Neuronal stem cell (in vitro differentiated cells): ENCODE measurements at regions not wholly inside any gene's neighbourhood (a gene's known extent, or its start where the extent isn't known, plus 50 kb on each side); places are given as distances from the start of the nearest gene placed in this dataset.
"Not testable (repeated sequence)": the region's sequence is repeated elsewhere in the genome, so short reads cannot be mapped to it uniquely, and the experiment has no call there.

Source experiments
- DNase-seq: peaks from one replicate; pipeline ENCODE4 v3.0.0-alpha.2; 2013; ENCODE audit warnings: low spot score
- H2AFZ ChIP-seq: one replicate; pipeline ENCODE4 v1.6.1; 2013; ENCODE audit warnings: mild to moderate bottlenecking, low read length, inconsistent platforms
- H2AK5ac ChIP-seq: 2 replicates; pipeline ENCODE4 v1.6.1; 2013; ENCODE audit warnings: low read depth, mild to moderate bottlenecking, inconsistent platforms, low read length, moderate library complexity, mixed read lengths
- H2BK120ac ChIP-seq: 2 replicates; pipeline ENCODE4 v1.6.1; 2013; ENCODE audit warnings: low read depth, mild to moderate bottlenecking, inconsistent platforms, low read length, moderate library complexity, mixed read lengths
- H2BK12ac ChIP-seq: one replicate; pipeline ENCODE4 v1.6.1; 2013; ENCODE audit warnings: low read length, inconsistent platforms
- H2BK15ac ChIP-seq: 2 replicates; pipeline ENCODE4 v1.6.1; 2013; ENCODE audit warnings: mild to moderate bottlenecking, low read length, inconsistent platforms, mixed read lengths
- H2BK5ac ChIP-seq: one replicate; pipeline ENCODE4 v1.6.1; 2013; ENCODE audit warnings: inconsistent platforms, mild to moderate bottlenecking, low read length, moderate library complexity
- H3K14ac ChIP-seq: one replicate; pipeline ENCODE4 v1.6.1; 2013; ENCODE audit warnings: low read length, inconsistent platforms
- H3K18ac ChIP-seq: 2 replicates; pipeline ENCODE4 v1.6.1; 2013; ENCODE audit warnings: low read length, inconsistent platforms
- H3K23ac ChIP-seq: 2 replicates; pipeline ENCODE4 v1.6.1; 2013; ENCODE audit warnings: low read depth, mild to moderate bottlenecking, mixed read lengths, low read length, inconsistent platforms; ENCODE audit not compliant: poor library complexity
- H3K27ac ChIP-seq: replicated peaks from 3 replicates; pipeline ENCODE4 v1.5.1; 2013; ENCODE audit warnings: low read length, inconsistent platforms
- H3K27me3 ChIP-seq, 3 experiments: 2 replicates each; pipeline ENCODE4 v1.6.1; 2013; ENCODE audit warnings: low read length in 3 of 3, mild to moderate bottlenecking in 2 of 3, inconsistent platforms in 1 of 3, low read depth in 1 of 3, mixed read lengths in 1 of 3, moderate library complexity in 1 of 3; ENCODE audit not compliant: control insufficient read depth in 3 of 3, insufficient read depth in 3 of 3
- H3K36me3 ChIP-seq, 2 donors: replicated peaks in 1 of 2; 2 replicates each; pipeline ENCODE4 v1.6.1; 2013; ENCODE audit warnings: low read length in 2 of 2; ENCODE audit not compliant: control insufficient read depth in 2 of 2, insufficient read depth in 2 of 2
- H3K4ac ChIP-seq: 2 replicates; pipeline ENCODE4 v1.6.1; 2013; ENCODE audit warnings: inconsistent platforms, mild to moderate bottlenecking, low read length, moderate library complexity
- H3K4me1 ChIP-seq, 2 donors: 1 replicate in 1 of 2; 2 replicates in 1 of 2; pipeline ENCODE4 v1.6.1; 2013; ENCODE audit warnings: low read length in 2 of 2, low read depth in 1 of 2; ENCODE audit not compliant: control insufficient read depth in 2 of 2, insufficient read depth in 1 of 2
- H3K4me2 ChIP-seq: one replicate; pipeline ENCODE4 v1.6.1; 2013; ENCODE audit warnings: mild to moderate bottlenecking, low read length, inconsistent platforms; ENCODE audit not compliant: insufficient read depth, poor library complexity, severe bottlenecking
- H3K4me3 ChIP-seq, 2 donors: 2 replicates each; pipeline ENCODE4 v1.5.1; 2013; ENCODE audit warnings: low read length in 2 of 2, mild to moderate bottlenecking in 2 of 2, inconsistent platforms in 1 of 2, moderate library complexity in 1 of 2
- H3K79me1 ChIP-seq: one replicate; pipeline ENCODE4 v1.6.1; 2013; ENCODE audit warnings: low read depth, mild to moderate bottlenecking, inconsistent platforms, low read length, moderate library complexity
- H3K9ac ChIP-seq: one replicate; pipeline ENCODE4 v1.6.1; 2013; ENCODE audit warnings: mild to moderate bottlenecking, low read depth, low read length, inconsistent platforms; ENCODE audit not compliant: poor library complexity
- H3K9me3 ChIP-seq, 2 donors: replicated peaks in 1 of 2; 2 replicates each; pipeline versions ENCODE3 to v1.6.1; 2013; ENCODE audit warnings: low read length in 2 of 2, mild to moderate bottlenecking in 2 of 2, inconsistent platforms in 1 of 2, low read depth in 1 of 2, mixed read lengths in 1 of 2, moderate library complexity in 1 of 2; ENCODE audit not compliant: control insufficient read depth in 2 of 2, insufficient read depth in 1 of 2
- H4K8ac ChIP-seq: one replicate; pipeline ENCODE4 v1.6.1; 2013; ENCODE audit warnings: low read depth, mild to moderate bottlenecking, inconsistent platforms, low read length, moderate library complexity
- H4K91ac ChIP-seq: one replicate; pipeline ENCODE4 v1.6.1; 2013; ENCODE audit warnings: low read length, low read depth, mild to moderate bottlenecking, inconsistent platforms; ENCODE audit not compliant: poor library complexity
- WGBS, 2 donors: extraction: QIAGEN DNeasy Blood & Tissue Kit; methylation state at CpG; one replicate each; pipeline ENCODE4 v1.1.7; 2013; ENCODE audit warnings: missing lambda C conversion rate in 2 of 2, mixed read lengths in 1 of 2; ENCODE audit not compliant: insufficient read length in 2 of 2, insufficient replicate concordance in 1 of 2; ENCODE audit errors: extremely low coverage in 2 of 2; 5-methylcytosine and 5-hydroxymethylcytosine counted together

DNA sequence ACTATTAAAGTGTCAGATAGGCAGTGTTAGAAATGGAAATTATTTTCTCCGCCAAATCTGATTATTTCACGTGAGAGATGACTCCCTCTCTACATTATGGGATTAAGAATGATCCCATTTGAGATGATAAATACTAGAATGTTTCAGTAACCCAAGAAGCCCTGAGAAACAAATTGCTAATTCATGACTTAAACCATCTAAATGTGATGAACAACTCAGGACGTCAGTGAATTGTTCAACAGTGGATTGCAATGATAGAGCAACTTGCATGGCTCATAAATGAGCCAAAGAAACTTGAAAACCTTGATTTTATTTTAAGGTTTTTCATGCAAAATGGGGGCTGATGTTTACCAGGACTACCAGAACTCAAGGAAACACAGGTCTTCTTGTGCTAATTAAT, 350.5 kb upstream of the WWC1 start:
- H3K18ac ChIP-seq, result no peak overlapping the region
- no peak overlapping the region for H3K27ac ChIP-seq
- peaks cover 0 to 2% of the 10 kb centered on the region in 2 donors for H3K9me3 ChIP-seq
- H2BK5ac ChIP-seq, result no peak overlapping the region
- no peaks in the 10 kb centered on the region for H3K27me3 ChIP-seq
- no peak overlapping the region for H2BK12ac ChIP-seq
- no peak overlapping the region for H3K23ac ChIP-seq
- peaks cover 0 to 3% of the 10 kb centered on the region in 2 donors for H3K4me1 ChIP-seq
- no peak overlapping the region for H2BK120ac ChIP-seq
- H3K36me3 ChIP-seq, result no peaks in the 10 kb centered on the region
- H3K14ac ChIP-seq, result no peak overlapping the region
- no peak overlapping the region for H3K9ac ChIP-seq
- no peak overlapping the region for H4K91ac ChIP-seq
- no peak for DNase-seq
- no peak overlapping the region for H2AFZ ChIP-seq
- no CpG with 5 or more reads among the region's 3 CpGs for WGBS, 2 donors
- no peak overlapping the region for H3K4me2 ChIP-seq
- H3K4ac ChIP-seq, result no peak overlapping the region
- no peaks in the 10 kb centered on the region for H3K79me1 ChIP-seq
- no peak overlapping the region for H4K8ac ChIP-seq
- H3K4me3 ChIP-seq, result no peak overlapping the region
- H2BK15ac ChIP-seq, result no peak overlapping the region
- no peak overlapping the region for H2AK5ac ChIP-seq

DNA sequence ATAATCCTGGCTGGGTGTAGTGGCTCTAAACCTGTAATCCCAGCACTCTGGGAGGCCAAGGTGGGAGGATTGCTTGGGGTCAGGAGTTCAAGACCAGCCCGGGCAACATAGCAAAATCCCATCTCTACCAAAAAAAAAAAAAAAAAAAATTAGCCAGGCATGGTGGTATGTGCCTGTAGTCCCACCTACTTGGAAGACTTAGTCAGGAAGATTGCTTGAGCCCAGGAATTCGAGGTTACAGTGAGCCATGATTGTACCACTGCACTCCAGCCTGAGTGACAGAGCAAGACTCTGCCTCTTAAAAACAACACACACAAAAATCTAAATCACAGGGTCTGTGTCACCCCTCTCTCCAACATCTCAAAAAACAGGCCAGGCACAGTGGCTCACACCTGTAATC, 349.9 kb upstream of the WWC1 start:
- WGBS, 2 donors, result no CpG with 5 or more reads among the region's 2 CpGs
- not testable (repeated sequence) for H2AFZ ChIP-seq, DNase-seq

DNA sequence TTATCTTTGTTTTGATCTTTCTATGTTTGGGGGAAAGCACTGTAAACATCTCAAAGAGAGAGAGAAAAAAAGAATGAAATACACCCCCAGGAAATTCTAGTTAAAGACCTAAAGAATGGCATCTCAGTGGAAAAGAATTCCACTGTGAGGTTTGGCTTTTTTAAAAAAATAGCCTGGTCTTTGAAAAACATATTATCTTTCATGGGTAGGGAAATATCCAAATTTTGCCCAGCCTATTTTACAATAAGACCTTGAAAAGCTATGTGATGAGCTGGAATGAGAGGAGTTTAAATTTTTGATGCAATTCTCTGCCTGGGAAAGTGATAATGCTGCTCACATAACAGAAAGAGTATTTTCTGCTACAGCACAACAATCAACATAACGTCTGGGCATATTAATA, 348.1 kb upstream of the WWC1 start:
- Histone ChIP-seq H3K18ac (no peak overlapping the region), H2BK5ac (no peak overlapping the region), H2BK15ac (no peak overlapping the region), H4K91ac (no peak overlapping the region), H3K14ac (no peak overlapping the region), H2BK12ac (no peak overlapping the region), H3K4me2 (no peak overlapping the region), H2AK5ac (no peak overlapping the region), H2AFZ (no peak overlapping the region), H3K27ac (no peak overlapping the region), H3K9me3 (peaks cover 0 to 2% of the 10 kb centered on the region in 2 donors), H3K4ac (no peak overlapping the region), H3K36me3 (no peaks in the 10 kb centered on the region), H3K79me1 (no peaks in the 10 kb centered on the region), H3K4me3 (no peak overlapping the region), H2BK120ac (no peak overlapping the region), H4K8ac (no peak overlapping the region), H3K4me1 (peaks cover 2 to 8% of the 10 kb centered on the region in 2 donors), H3K27me3 (no peaks in the 10 kb centered on the region), H3K23ac (no peak overlapping the region), H3K9ac (no peak overlapping the region)
- no CpG with 5 or more reads among the region's 1 CpG for WGBS, 2 donors
- DNase-seq, result no peak

More for the DNA sequence above, 349.9 kb upstream of the WWC1 start:
- not testable (repeated sequence) for H3K27ac ChIP-seq, H3K23ac ChIP-seq, H3K4me3 ChIP-seq, H3K36me3 ChIP-seq, H2AK5ac ChIP-seq, H3K79me1 ChIP-seq, H3K4ac ChIP-seq, H3K27me3 ChIP-seq, H4K91ac ChIP-seq, H3K4me1 ChIP-seq, H3K18ac ChIP-seq, H3K9ac ChIP-seq, H4K8ac ChIP-seq, H3K4me2 ChIP-seq, H3K9me3 ChIP-seq, H3K14ac ChIP-seq, H2BK15ac ChIP-seq, H2BK120ac ChIP-seq, H2BK5ac ChIP-seq, H2BK12ac ChIP-seq

DNA sequence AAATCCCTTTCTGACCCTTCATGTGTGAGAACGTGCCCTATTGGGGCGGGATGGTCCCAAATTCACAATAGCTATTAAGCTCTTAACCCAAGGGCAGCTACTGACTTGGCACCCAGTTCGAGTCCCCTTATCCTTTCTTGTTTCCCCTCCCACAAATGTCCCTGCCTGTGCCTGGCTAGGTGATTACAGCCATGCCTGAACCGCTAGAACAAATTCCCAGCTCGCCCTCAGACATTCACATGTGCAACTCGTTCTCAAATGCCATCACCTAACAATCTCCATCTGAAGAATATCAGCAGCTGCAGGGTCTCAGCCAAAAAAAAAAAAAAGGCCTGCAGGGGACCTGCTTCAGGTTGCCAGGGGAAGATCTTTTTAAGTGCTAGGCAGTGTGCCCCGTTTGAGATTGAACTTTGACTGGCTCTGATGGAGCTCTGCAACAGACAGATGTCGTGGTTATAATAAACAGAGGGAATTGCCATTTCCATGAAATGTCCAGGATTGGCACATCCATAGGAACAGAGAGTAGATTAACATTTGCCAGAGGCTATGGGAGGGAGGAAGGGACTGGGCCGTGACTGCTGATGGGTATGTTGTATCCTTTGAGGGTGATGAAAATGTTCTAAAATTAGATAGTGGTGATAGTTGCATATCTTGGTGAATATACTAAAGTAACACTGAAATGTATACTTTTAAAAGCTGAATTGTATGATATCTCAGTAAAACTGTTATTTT, 347.2 kb upstream of the WWC1 start:
- Histone ChIP-seq H3K4me1 (peaks cover 2 to 8% of the 10 kb centered on the region in 2 donors), H3K27me3 (no peaks in the 10 kb centered on the region), H3K27ac (no peak overlapping the region), H3K4me3 (no peak overlapping the region), H3K4ac (no peak overlapping the region), H2BK15ac (no peak overlapping the region), H2BK12ac (no peak overlapping the region), H3K9ac (no peak overlapping the region), H2BK5ac (no peak overlapping the region), H3K4me2 (no peak overlapping the region), H2AFZ (no peak overlapping the region), H3K36me3 (no peaks in the 10 kb centered on the region), H4K8ac (no peak overlapping the region), H3K18ac (no peak overlapping the region), H3K14ac (no peak overlapping the region), H2BK120ac (no peak overlapping the region), H3K79me1 (no peaks in the 10 kb centered on the region), H3K9me3 (no peaks in the 10 kb centered on the region), H4K91ac (no peak overlapping the region), H2AK5ac (no peak overlapping the region), H3K23ac (no peak overlapping the region)
- WGBS, 2 donors, result no CpG with 5 or more reads among the region's 9 CpGs
- no peak for DNase-seq
